Loucy (cell line): ENCODE measurements at regions not wholly inside any gene's neighbourhood (a gene's known extent, or its start where the extent isn't known, plus 50 kb on each side); places are given as distances from the start of the nearest gene placed in this dataset.

Source experiments
- EZH2phosphoT487 ChIP-seq: fragments of 200-600 bp; IDR thresholded peaks from 2 replicates; pipeline ENCODE4 v1.6.1; 2018; ENCODE audit warnings: antibody characterized with exemption, mild to moderate bottlenecking, moderate library complexity, borderline replicate concordance
- TF ChIP-seq, protein P1 (sequence below): fragments of 200-600 bp; sonication (generic); conservative IDR thresholded peaks from 2 replicates; pipeline ENCODE4 v1.5.1; 2014; ENCODE audit warnings: mild to moderate bottlenecking, antibody characterized with exemption, low read length

DNA sequence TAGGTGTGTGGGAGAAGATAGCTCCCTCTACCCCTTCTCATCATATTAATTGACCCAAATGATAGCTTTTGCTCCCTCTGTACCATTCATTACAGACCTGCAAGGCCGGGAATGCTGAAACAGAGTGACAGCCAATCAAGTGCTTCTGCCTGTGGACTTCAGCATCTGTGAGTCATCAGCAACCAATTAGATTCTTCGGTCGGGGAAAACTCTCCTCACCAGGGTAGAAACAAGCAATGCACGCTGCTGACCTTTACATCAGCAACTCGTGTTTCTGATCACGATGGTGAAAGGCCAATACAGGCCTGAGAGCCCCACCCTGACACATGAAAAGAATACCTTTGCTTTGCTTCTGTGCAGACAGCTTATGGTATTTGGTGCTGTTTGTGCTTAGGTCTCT is 347.2 kb upstream of the DDX53 start:
- TF ChIP-seq, protein P1, sequence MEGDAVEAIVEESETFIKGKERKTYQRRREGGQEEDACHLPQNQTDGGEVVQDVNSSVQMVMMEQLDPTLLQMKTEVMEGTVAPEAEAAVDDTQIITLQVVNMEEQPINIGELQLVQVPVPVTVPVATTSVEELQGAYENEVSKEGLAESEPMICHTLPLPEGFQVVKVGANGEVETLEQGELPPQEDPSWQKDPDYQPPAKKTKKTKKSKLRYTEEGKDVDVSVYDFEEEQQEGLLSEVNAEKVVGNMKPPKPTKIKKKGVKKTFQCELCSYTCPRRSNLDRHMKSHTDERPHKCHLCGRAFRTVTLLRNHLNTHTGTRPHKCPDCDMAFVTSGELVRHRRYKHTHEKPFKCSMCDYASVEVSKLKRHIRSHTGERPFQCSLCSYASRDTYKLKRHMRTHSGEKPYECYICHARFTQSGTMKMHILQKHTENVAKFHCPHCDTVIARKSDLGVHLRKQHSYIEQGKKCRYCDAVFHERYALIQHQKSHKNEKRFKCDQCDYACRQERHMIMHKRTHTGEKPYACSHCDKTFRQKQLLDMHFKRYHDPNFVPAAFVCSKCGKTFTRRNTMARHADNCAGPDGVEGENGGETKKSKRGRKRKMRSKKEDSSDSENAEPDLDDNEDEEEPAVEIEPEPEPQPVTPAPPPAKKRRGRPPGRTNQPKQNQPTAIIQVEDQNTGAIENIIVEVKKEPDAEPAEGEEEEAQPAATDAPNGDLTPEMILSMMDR: no peak
- no peak for TF ChIP-seq EZH2phosphoT487
